Testis (tissue), 2 donors: ENCODE measurements at regions not wholly inside any gene's neighbourhood (a gene's known extent, or its start where the extent isn't known, plus 50 kb on each side); places are given as distances from the start of the nearest gene placed in this dataset.

Experiments used
- CTCF ChIP-seq, 3 experiments: fragments of 450-650 bp in 2 of 3; fragments of 200-600 bp in 1 of 3; sonication (generic) in 1 of 3; IDR thresholded peaks; one replicate each; pipeline ENCODE4 v1.5.1; 2016 to 2019; ENCODE audit warnings: antibody characterized with exemption in 3 of 3, mild to moderate bottlenecking in 2 of 3, moderate library complexity in 1 of 3
- POLR2A ChIP-seq: fragments of 450-650 bp; IDR thresholded peaks from one replicate; pipeline ENCODE4 v1.6.1; 2017; ENCODE audit warnings: antibody characterized with exemption, mild to moderate bottlenecking, moderate library complexity

GRCh38 chr1:190615818-190616217 lies 138.2 kb upstream of the BRINP3 start:
- TF ChIP-seq POLR2A = no peak
- TF ChIP-seq CTCF (IDR thresholded peaks at IDR 0.05) = no peak
